ENCODE measurements at regions not wholly inside any gene's neighbourhood (a gene's known extent, or its start where the extent isn't known, plus 50 kb on each side); places are given as distances from the start of the nearest gene placed in this dataset.

DNA sequence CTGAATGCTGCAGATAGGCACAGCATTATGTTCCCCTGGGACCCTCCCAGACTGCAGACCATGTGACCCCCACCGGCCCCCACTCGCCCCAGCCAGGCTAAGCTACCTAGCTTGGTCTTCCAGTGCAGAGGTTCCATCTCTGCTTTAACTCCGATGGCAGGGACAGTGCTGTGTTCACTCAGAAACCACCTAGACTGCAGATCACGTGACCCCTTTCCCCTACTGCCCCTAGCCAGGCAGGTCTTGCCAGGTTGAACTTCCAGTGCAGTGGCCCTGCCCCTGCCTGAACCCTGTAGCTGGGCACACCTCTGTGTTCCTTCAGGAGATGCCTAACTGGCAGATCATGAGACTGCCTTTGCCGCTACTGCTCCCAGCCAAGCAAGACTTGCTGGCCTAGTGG, 1116.2 kb downstream of the FLRT2 start:
- TF ChIP-seq, protein P1, sequence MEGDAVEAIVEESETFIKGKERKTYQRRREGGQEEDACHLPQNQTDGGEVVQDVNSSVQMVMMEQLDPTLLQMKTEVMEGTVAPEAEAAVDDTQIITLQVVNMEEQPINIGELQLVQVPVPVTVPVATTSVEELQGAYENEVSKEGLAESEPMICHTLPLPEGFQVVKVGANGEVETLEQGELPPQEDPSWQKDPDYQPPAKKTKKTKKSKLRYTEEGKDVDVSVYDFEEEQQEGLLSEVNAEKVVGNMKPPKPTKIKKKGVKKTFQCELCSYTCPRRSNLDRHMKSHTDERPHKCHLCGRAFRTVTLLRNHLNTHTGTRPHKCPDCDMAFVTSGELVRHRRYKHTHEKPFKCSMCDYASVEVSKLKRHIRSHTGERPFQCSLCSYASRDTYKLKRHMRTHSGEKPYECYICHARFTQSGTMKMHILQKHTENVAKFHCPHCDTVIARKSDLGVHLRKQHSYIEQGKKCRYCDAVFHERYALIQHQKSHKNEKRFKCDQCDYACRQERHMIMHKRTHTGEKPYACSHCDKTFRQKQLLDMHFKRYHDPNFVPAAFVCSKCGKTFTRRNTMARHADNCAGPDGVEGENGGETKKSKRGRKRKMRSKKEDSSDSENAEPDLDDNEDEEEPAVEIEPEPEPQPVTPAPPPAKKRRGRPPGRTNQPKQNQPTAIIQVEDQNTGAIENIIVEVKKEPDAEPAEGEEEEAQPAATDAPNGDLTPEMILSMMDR (IDR thresholded peaks at IDR 0.05; ENCODE audit: poor library complexity), result no peak
- TF ChIP-seq EZH2 (IDR thresholded peaks at IDR 0.05; ENCODE audit: borderline replicate concordance), result no peak

Data from hepatocyte (in vitro differentiated cells).